ENCODE measurements at regions not wholly inside any gene's neighbourhood (a gene's known extent, or its start where the extent isn't known, plus 50 kb on each side); places are given as distances from the start of the nearest gene placed in this dataset.

- H3K9me3 ChIP-seq (ENCODE audit: low read length), result no peaks in the 10 kb centered on the region
- no peak overlapping the region for H3K4me3 ChIP-seq (ENCODE audit: low read depth, low read length, poor library complexity, severe bottlenecking)
- no peaks in the 10 kb centered on the region for H3K36me3 ChIP-seq (ENCODE audit: insufficient read depth, low read length)
- TF ChIP-seq CTCF (conservative IDR thresholded peaks at IDR 0.05; ENCODE audit: low read length), result no peak
- no peak for TF ChIP-seq EZH2phosphoT487 (IDR thresholded peaks at IDR 0.05; ENCODE audit: borderline replicate concordance, low read depth, low read length)
- H3K9me2 ChIP-seq (ENCODE audit: insufficient read depth, low read length), result no peaks in the 10 kb centered on the region
- no peaks in the 10 kb centered on the region for H4K20me1 ChIP-seq (ENCODE audit: insufficient read depth, low read length)
- ChIA-PET POLR2A (no interaction called here), CTCF (ENCODE audit: unreplicated experiment) (no interaction called here)
- H2AFZ ChIP-seq (ENCODE audit: low read length), result no peak overlapping the region
- DNase-seq (ENCODE audit: low spot score), result no peak
- no TSS peak for BruUV-seq (replicated peaks)
- intact Hi-C loops (cut with micrococcal nuclease; ENCODE audit: unreplicated experiment), result no loop called here
- no peaks in the 10 kb centered on the region for H3K79me2 ChIP-seq (ENCODE audit: insufficient read depth, low read depth, low read length)
- H3K4me1 ChIP-seq (ENCODE audit: insufficient read depth, low read length, poor library complexity, severe bottlenecking), result no peaks in the 10 kb centered on the region
- H3K4me2 ChIP-seq (ENCODE audit: low read length), result no peak overlapping the region
- H3K27ac ChIP-seq (ENCODE audit: low read depth, low read length, poor library complexity, severe bottlenecking), result no peak overlapping the region
Measured at GRCh38 chr12:127223011-127223410, 1044.0 kb upstream of the TMEM132C start.

- no TSS peak for BruUV-seq (replicated peaks)
- ChIA-PET CTCF (ENCODE audit: unreplicated experiment) (no interaction called here), POLR2A (no interaction called here)
Measured at GRCh38 chr12:127223731-127224130, 1043.2 kb upstream of the TMEM132C start.

GRCh38 chr12:127230843-127231260 lies 1036.1 kb upstream of the TMEM132C start:
- no peak overlapping the region for H2AFZ ChIP-seq (ENCODE audit: low read length)
- H3K4me3 ChIP-seq (ENCODE audit: low read depth, low read length, poor library complexity, severe bottlenecking), result no peak overlapping the region
- intact Hi-C loops (cut with micrococcal nuclease; ENCODE audit: unreplicated experiment), result no loop called here
- H3K27ac ChIP-seq (ENCODE audit: low read depth, low read length, poor library complexity, severe bottlenecking), result no peak overlapping the region
- ChIA-PET POLR2A (interaction anchor here (1.0 kb wide), 1 partner anchor 27 kb away, joined by 3 read pairs; no protein-coding TSS in a partner anchor), CTCF (ENCODE audit: unreplicated experiment) (no interaction called here)
- no peaks in the 10 kb centered on the region for H3K36me3 ChIP-seq (ENCODE audit: insufficient read depth, low read length)
- TF ChIP-seq CTCF (conservative IDR thresholded peaks at IDR 0.05; ENCODE audit: low read length), result no peak
- no peak for TF ChIP-seq EZH2phosphoT487 (IDR thresholded peaks at IDR 0.05; ENCODE audit: borderline replicate concordance, low read depth, low read length)
- DNase-seq (ENCODE audit: low spot score), result no peak
- no peaks in the 10 kb centered on the region for H3K9me3 ChIP-seq (ENCODE audit: low read length)
- H3K79me2 ChIP-seq (ENCODE audit: insufficient read depth, low read depth, low read length), result no peaks in the 10 kb centered on the region
- no peaks in the 10 kb centered on the region for H3K9me2 ChIP-seq (ENCODE audit: insufficient read depth, low read length)
- BruUV-seq (replicated peaks), result no TSS peak
- no peak overlapping the region for H3K4me2 ChIP-seq (ENCODE audit: low read length)
- no peaks in the 10 kb centered on the region for H4K20me1 ChIP-seq (ENCODE audit: insufficient read depth, low read length)
- no peaks in the 10 kb centered on the region for H3K4me1 ChIP-seq (ENCODE audit: insufficient read depth, low read length, poor library complexity, severe bottlenecking)

More at GRCh38 chr12:127223731-127224130, 1043.2 kb upstream of the TMEM132C start:
- H3K4me2 ChIP-seq (ENCODE audit: low read length), result no peak overlapping the region
- H3K9me2 ChIP-seq (ENCODE audit: insufficient read depth, low read length), result no peaks in the 10 kb centered on the region
- intact Hi-C loops (cut with micrococcal nuclease; ENCODE audit: unreplicated experiment), result no loop called here
- H2AFZ ChIP-seq (ENCODE audit: low read length), result no peak overlapping the region
- H3K9me3 ChIP-seq (ENCODE audit: low read length), result no peaks in the 10 kb centered on the region
- H3K4me3 ChIP-seq (ENCODE audit: low read depth, low read length, poor library complexity, severe bottlenecking), result no peak overlapping the region
- TF ChIP-seq EZH2phosphoT487 (IDR thresholded peaks at IDR 0.05; ENCODE audit: borderline replicate concordance, low read depth, low read length), result no peak
- TF ChIP-seq CTCF (conservative IDR thresholded peaks at IDR 0.05; ENCODE audit: low read length), result no peak
- no peaks in the 10 kb centered on the region for H3K79me2 ChIP-seq (ENCODE audit: insufficient read depth, low read depth, low read length)
- no peaks in the 10 kb centered on the region for H3K4me1 ChIP-seq (ENCODE audit: insufficient read depth, low read length, poor library complexity, severe bottlenecking)
- no peaks in the 10 kb centered on the region for H4K20me1 ChIP-seq (ENCODE audit: insufficient read depth, low read length)
- no peaks in the 10 kb centered on the region for H3K36me3 ChIP-seq (ENCODE audit: insufficient read depth, low read length)
- H3K27ac ChIP-seq (ENCODE audit: low read depth, low read length, poor library complexity, severe bottlenecking), result no peak overlapping the region
- no peak for DNase-seq (ENCODE audit: low spot score)
